ENCODE measurements at regions not wholly inside any gene's neighbourhood (a gene's known extent, or its start where the extent isn't known, plus 50 kb on each side); places are given as distances from the start of the nearest gene placed in this dataset.

DNA sequence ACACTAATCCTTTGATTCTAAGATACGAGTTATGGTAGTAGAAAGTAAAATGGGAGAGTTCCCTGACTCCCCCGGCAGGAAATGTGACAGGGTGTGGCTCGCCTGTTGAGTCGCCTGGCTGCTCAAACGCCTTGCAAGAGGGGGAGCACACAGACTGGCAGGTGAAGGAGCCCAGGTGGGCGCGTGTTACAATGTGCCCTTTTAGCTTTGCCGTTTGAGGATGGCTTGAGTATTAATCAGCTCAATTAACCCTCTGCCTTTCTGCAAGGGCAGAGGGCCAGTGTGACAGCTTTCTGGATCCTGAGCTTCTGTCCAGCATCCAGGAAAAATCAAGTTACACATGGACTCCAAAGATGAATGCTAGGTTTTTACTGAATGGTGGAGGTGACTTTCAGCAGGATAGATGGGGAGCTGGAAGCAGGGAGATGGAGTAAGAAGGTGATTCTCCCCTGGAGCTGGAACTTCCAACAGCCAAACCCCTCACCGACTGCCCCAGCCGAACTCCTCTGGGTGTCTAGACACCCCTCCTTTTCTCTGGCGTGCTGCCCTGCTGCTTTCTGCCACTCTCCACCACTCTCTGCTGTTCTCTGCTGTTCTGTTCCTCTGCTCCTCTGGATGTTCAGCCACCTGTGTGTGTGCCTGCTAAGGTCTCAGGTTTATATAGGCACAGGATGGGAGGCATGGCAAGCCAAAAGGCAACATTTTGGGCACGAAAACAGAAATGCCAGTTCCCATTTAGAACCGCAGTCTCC, 548.8 kb upstream of the KCND2 start:
- ATAC-seq (no peak), DNase-seq (ENCODE audit: low read depth, low spot score) (no peak), FAIRE-seq (no peak)
- in situ Hi-C loops (cut with MboI), result no loop called here
- TF ChIP-seq ZBED1 (IDR thresholded peaks at IDR 0.05; ENCODE audit: borderline replicate concordance) (no peak), TCF3 (IDR thresholded peaks at IDR 0.05; ENCODE audit: borderline replicate concordance, insufficient read depth, low read depth, low read length) (no peak), PAX5 (IDR thresholded peaks at IDR 0.05; ENCODE audit: borderline replicate concordance, low read depth, low read length) (no peak), ZNF384 (IDR thresholded peaks at IDR 0.05; ENCODE audit: borderline replicate concordance, low read depth, low read length) (no peak), IRF4 (IDR thresholded peaks at IDR 0.05; ENCODE audit: low read depth, low read length) (no peak), CBX3 (IDR thresholded peaks at IDR 0.05; ENCODE audit: borderline replicate concordance, low read depth) (no peak), ZNF622 (IDR thresholded peaks at IDR 0.05) (no peak), SIN3A (IDR thresholded peaks at IDR 0.05; ENCODE audit: low read depth, low read length) (no peak), SUZ12 (IDR thresholded peaks at IDR 0.05; ENCODE audit: unreplicated experiment) (no peak), MTA3 (IDR thresholded peaks at IDR 0.05; ENCODE audit: borderline replicate concordance, low read length) (no peak), SRF (IDR thresholded peaks at IDR 0.05; ENCODE audit: low read depth in 2 of 2, low read length in 2 of 2) (no peak), LARP7 (IDR thresholded peaks at IDR 0.05) (no peak), EZH2 (IDR thresholded peaks at IDR 0.05; ENCODE audit: borderline replicate concordance, control insufficient read depth, low read depth, low read length) (no peak), NKRF (conservative IDR thresholded peaks at IDR 0.05) (no peak)
- TF ChIP-seq, protein P1, sequence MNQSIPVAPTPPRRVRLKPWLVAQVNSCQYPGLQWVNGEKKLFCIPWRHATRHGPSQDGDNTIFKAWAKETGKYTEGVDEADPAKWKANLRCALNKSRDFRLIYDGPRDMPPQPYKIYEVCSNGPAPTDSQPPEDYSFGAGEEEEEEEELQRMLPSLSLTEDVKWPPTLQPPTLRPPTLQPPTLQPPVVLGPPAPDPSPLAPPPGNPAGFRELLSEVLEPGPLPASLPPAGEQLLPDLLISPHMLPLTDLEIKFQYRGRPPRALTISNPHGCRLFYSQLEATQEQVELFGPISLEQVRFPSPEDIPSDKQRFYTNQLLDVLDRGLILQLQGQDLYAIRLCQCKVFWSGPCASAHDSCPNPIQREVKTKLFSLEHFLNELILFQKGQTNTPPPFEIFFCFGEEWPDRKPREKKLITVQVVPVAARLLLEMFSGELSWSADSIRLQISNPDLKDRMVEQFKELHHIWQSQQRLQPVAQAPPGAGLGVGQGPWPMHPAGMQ (IDR thresholded peaks at IDR 0.05; ENCODE audit: borderline replicate concordance), result no peak
- TF ChIP-seq, protein P2, sequence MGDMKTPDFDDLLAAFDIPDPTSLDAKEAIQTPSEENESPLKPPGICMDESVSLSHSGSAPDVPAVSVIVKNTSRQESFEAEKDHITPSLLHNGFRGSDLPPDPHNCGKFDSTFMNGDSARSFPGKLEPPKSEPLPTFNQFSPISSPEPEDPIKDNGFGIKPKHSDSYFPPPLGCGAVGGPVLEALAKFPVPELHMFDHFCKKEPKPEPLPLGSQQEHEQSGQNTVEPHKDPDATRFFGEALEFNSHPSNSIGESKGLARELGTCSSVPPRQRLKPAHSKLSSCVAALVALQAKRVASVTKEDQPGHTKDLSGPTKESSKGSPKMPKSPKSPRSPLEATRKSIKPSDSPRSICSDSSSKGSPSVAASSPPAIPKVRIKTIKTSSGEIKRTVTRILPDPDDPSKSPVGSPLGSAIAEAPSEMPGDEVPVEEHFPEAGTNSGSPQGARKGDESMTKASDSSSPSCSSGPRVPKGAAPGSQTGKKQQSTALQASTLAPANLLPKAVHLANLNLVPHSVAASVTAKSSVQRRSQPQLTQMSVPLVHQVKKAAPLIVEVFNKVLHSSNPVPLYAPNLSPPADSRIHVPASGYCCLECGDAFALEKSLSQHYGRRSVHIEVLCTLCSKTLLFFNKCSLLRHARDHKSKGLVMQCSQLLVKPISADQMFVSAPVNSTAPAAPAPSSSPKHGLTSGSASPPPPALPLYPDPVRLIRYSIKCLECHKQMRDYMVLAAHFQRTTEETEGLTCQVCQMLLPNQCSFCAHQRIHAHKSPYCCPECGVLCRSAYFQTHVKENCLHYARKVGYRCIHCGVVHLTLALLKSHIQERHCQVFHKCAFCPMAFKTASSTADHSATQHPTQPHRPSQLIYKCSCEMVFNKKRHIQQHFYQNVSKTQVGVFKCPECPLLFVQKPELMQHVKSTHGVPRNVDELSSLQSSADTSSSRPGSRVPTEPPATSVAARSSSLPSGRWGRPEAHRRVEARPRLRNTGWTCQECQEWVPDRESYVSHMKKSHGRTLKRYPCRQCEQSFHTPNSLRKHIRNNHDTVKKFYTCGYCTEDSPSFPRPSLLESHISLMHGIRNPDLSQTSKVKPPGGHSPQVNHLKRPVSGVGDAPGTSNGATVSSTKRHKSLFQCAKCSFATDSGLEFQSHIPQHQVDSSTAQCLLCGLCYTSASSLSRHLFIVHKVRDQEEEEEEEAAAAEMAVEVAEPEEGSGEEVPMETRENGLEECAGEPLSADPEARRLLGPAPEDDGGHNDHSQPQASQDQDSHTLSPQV (IDR thresholded peaks at IDR 0.05), result no peak
- BruUV-seq (replicated peaks), result no TSS peak
- H3K4me2 ChIP-seq (ENCODE audit: control insufficient read depth, insufficient read depth), result no peak overlapping the region
- H3K4me1 ChIP-seq (ENCODE audit: control insufficient read depth, insufficient read depth, low read length), result no peaks in the 10 kb centered on the region
- intact Hi-C loops (cut with micrococcal nuclease; ENCODE audit: unreplicated experiment), result no loop called here
- POLR2A ChIA-PET, result no interaction called here
- no peaks in the 10 kb centered on the region for H3K27me3 ChIP-seq (replicated peaks in 1 of 2; ENCODE audit: control insufficient read depth in 2 of 2, insufficient read depth in 2 of 2, low read length in 1 of 2)
- H3K9me3 ChIP-seq (replicated peaks; ENCODE audit: control insufficient read depth, insufficient read depth, low read length), result no peaks in the 10 kb centered on the region
- WGBS (ENCODE audit: insufficient coverage, insufficient replicate concordance, low lambda C conversion rate, missing lambda C conversion rate), result 31% methylated on average over 13 of the region's 13 CpGs
- H3K9ac ChIP-seq (ENCODE audit: control insufficient read depth, insufficient read depth, low read length), result no peak overlapping the region
- H3K36me3 ChIP-seq (ENCODE audit: control insufficient read depth in 2 of 2, insufficient read depth in 2 of 2, low read length in 1 of 2), result no peaks in the 10 kb centered on the region
- no peaks in the 10 kb centered on the region for H3K79me2 ChIP-seq (ENCODE audit: control insufficient read depth, insufficient read depth, low read length)
- no peak overlapping the region for H2AFZ ChIP-seq (ENCODE audit: control insufficient read depth, low read depth, low read length)
- CTCF ChIA-PET, result no interaction called here
- no peaks in the 10 kb centered on the region for H4K20me1 ChIP-seq (ENCODE audit: control insufficient read depth, insufficient read depth)
- RAD21 ChIA-PET (ENCODE audit: unreplicated experiment), result no interaction called here
- SMC1A ChIA-PET (ENCODE audit: uncharacterized antibody, unreplicated experiment), result interaction anchor here (0.5 kb wide), 1 partner anchor 25 kb away, joined by 3 read pairs; no protein-coding TSS in a partner anchor
- H3K4me3 ChIP-seq, result no peak overlapping the region
- no peak overlapping the region for H3K27ac ChIP-seq (ENCODE audit: control insufficient read depth, insufficient read depth)
